ENCODE measurements at regions not wholly inside any gene's neighbourhood (a gene's known extent, or its start where the extent isn't known, plus 50 kb on each side); places are given as distances from the start of the nearest gene placed in this dataset.

DNA sequence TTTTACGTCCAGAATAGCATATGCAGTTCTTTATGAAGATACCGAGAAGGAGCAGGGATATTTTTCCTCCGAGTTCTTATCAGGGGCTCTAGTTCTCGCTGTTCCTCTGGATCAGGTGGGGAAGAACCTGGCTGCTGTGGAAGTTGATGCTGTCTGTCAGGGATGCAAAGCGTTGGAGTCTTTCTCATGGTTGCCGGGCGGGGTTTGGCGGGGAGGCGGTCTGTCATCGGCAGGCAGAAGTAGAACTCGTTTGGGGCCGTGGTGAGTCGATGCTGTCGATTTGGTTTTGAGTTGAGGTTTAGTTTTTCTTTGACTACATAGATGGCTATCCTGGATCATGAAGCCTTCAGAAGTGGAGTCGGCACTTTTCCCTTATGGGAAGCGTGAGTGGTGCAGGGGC, 691.2 kb downstream of the QKI start:
- no peak for TF ChIP-seq FOXM1 (IDR thresholded peaks at IDR 0.05; ENCODE audit: borderline replicate concordance, low read depth)
- no peak for TF ChIP-seq EP300 (IDR thresholded peaks at IDR 0.05; ENCODE audit: borderline replicate concordance)
- TF ChIP-seq YY1 (IDR thresholded peaks at IDR 0.05; ENCODE audit: low read depth) = no peak
- no peak for TF ChIP-seq TAF1 (IDR thresholded peaks at IDR 0.05; ENCODE audit: low read depth)
- TF ChIP-seq RAD21 (IDR thresholded peaks at IDR 0.05; ENCODE audit: low read depth) = no peak
- TF ChIP-seq TCF12 (IDR thresholded peaks at IDR 0.05; ENCODE audit: low read depth) = no peak
- TF ChIP-seq CEBPB (IDR thresholded peaks at IDR 0.05) = no peak
- TF ChIP-seq, protein P1, sequence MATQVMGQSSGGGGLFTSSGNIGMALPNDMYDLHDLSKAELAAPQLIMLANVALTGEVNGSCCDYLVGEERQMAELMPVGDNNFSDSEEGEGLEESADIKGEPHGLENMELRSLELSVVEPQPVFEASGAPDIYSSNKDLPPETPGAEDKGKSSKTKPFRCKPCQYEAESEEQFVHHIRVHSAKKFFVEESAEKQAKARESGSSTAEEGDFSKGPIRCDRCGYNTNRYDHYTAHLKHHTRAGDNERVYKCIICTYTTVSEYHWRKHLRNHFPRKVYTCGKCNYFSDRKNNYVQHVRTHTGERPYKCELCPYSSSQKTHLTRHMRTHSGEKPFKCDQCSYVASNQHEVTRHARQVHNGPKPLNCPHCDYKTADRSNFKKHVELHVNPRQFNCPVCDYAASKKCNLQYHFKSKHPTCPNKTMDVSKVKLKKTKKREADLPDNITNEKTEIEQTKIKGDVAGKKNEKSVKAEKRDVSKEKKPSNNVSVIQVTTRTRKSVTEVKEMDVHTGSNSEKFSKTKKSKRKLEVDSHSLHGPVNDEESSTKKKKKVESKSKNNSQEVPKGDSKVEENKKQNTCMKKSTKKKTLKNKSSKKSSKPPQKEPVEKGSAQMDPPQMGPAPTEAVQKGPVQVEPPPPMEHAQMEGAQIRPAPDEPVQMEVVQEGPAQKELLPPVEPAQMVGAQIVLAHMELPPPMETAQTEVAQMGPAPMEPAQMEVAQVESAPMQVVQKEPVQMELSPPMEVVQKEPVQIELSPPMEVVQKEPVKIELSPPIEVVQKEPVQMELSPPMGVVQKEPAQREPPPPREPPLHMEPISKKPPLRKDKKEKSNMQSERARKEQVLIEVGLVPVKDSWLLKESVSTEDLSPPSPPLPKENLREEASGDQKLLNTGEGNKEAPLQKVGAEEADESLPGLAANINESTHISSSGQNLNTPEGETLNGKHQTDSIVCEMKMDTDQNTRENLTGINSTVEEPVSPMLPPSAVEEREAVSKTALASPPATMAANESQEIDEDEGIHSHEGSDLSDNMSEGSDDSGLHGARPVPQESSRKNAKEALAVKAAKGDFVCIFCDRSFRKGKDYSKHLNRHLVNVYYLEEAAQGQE (IDR thresholded peaks at IDR 0.05; ENCODE audit: low read depth) = no peak
- TF ChIP-seq TEAD4 (IDR thresholded peaks at IDR 0.05) = no peak
- TF ChIP-seq, protein P2, sequence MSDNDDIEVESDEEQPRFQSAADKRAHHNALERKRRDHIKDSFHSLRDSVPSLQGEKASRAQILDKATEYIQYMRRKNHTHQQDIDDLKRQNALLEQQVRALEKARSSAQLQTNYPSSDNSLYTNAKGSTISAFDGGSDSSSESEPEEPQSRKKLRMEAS (IDR thresholded peaks at IDR 0.05) = no peak
- no peak for TF ChIP-seq EGR1 (IDR thresholded peaks at IDR 0.05)
